PFSK-1 (cell line): ENCODE measurements at regions not wholly inside any gene's neighbourhood (a gene's known extent, or its start where the extent isn't known, plus 50 kb on each side); places are given as distances from the start of the nearest gene placed in this dataset.

Experiments
- FOXP2 ChIP-seq: optimal IDR thresholded peaks from 2 replicates; pipeline ENCODE3; 2011; ENCODE audit warnings: borderline replicate concordance, control low read depth, inconsistent platforms; ENCODE audit not compliant: insufficient read depth; ENCODE audit errors: extremely low read length, extremely low read depth
- POLR2AphosphoS5 ChIP-seq: IDR thresholded peaks from 2 replicates; pipeline ENCODE4 v1.6.1; 2012; ENCODE audit warnings: low read depth, mild to moderate bottlenecking, control low read depth, low read length, moderate library complexity
- REST ChIP-seq, 2 experiments: IDR thresholded peaks; 2 replicates each; pipeline versions ENCODE4 v1.6.1 to v1.8.0; 2011 to 2012; ENCODE audit warnings: low read depth in 2 of 2, low read length in 2 of 2, control low read depth in 1 of 2, inconsistent platforms in 1 of 2, mild to moderate bottlenecking in 1 of 2, moderate library complexity in 1 of 2; ENCODE audit not compliant: insufficient read depth in 1 of 2
- SIN3A ChIP-seq: IDR thresholded peaks from 2 replicates; pipeline ENCODE4 v1.6.1; 2012; ENCODE audit warnings: mild to moderate bottlenecking, low read length, moderate library complexity, borderline replicate concordance; ENCODE audit not compliant: insufficient read depth
- TAF1 ChIP-seq: IDR thresholded peaks from 2 replicates; pipeline ENCODE4 v1.6.1; 2012; ENCODE audit warnings: low read length, control low read depth, borderline replicate concordance; ENCODE audit not compliant: insufficient read depth

- TF ChIP-seq TAF1 = no peak
- TF ChIP-seq REST (IDR thresholded peaks at IDR 0.05; ENCODE audit: insufficient read depth in 1 of 2, low read depth in 2 of 2, low read length in 2 of 2) = no peak
- no peak for TF ChIP-seq SIN3A
- no peak for TF ChIP-seq POLR2AphosphoS5
- TF ChIP-seq FOXP2 = no peak
Measured at GRCh38 chr1:91624331-91624730, 123.7 kb downstream of the CDC7 start.
